GM06990 (cell line): ENCODE measurements at regions not wholly inside any gene's neighbourhood (a gene's known extent, or its start where the extent isn't known, plus 50 kb on each side); places are given as distances from the start of the nearest gene placed in this dataset.

ENCODE experiments used
- DNase-seq: peaks from one replicate; pipeline ENCODE4 v3.0.0-alpha.2; 2011; ENCODE audit not compliant: insufficient read length; ENCODE audit errors: extremely low read depth
- H3K27me3 ChIP-seq: replicated peaks from 2 replicates; pipeline ENCODE4 v1.6.0; 2011; ENCODE audit warnings: low read length; ENCODE audit not compliant: control insufficient read depth, insufficient read depth
- H3K36me3 ChIP-seq: 2 replicates; pipeline ENCODE4 v1.5.1; 2011; ENCODE audit warnings: low read length; ENCODE audit not compliant: control insufficient read depth, insufficient read depth
- H3K4me3 ChIP-seq: replicated peaks from 2 replicates; pipeline ENCODE4 v1.5.1; 2011; ENCODE audit warnings: low read depth, mild to moderate bottlenecking, control low read depth, low read length
- CTCF ChIP-seq: IDR thresholded peaks from 2 replicates; pipeline ENCODE4 v1.5.1; 2011; ENCODE audit warnings: low read length, control low read depth, mild to moderate bottlenecking, inconsistent platforms; ENCODE audit not compliant: insufficient read depth, poor library complexity, severe bottlenecking

GRCh38 chr4:165592386-165592785 is 213.6 kb downstream of the CPE start:
- no peaks in the 10 kb centered on the region for H3K27me3 ChIP-seq
- TF ChIP-seq CTCF, result no peak

GRCh38 chr4:165597581-165598480 is 219.0 kb downstream of the CPE start:
- H3K27me3 ChIP-seq, result no peaks in the 10 kb centered on the region

More at GRCh38 chr4:165592386-165592785, 213.6 kb downstream of the CPE start:
- DNase-seq, result no peak
- H3K4me3 ChIP-seq, result no peak overlapping the region
- H3K36me3 ChIP-seq, result no peaks in the 10 kb centered on the region

GRCh38 chr4:165600959-165601683 is 222.3 kb downstream of the CPE start:
- no peak overlapping the region for H3K4me3 ChIP-seq
- no peak for TF ChIP-seq CTCF
- H3K36me3 ChIP-seq, result no peaks in the 10 kb centered on the region
- H3K27me3 ChIP-seq, result no peaks in the 10 kb centered on the region
- no peak for DNase-seq

More at GRCh38 chr4:165597581-165598480, 219.0 kb downstream of the CPE start:
- TF ChIP-seq CTCF, result no peak
- no peak overlapping the region for H3K4me3 ChIP-seq
- H3K36me3 ChIP-seq, result no peaks in the 10 kb centered on the region
- DNase-seq, result no peak

DNA sequence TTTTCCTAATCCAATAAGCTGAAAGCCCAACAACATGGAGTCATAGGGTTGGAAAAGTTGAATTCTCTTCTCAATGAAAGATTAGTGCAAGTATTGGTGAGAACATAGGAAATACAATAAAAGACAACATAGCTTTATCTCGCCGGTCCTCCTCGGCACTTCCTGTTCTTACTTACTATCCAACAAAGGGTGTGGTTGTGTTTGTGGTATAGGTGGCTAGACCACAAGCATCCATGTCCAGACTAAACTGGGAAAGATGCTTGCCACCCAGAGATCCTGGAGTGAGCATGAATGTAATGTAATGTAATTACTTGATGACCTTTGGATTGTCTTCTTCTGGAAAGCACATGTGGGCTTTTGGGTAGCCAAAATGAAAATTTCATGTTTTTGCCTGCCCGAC is 223.8 kb downstream of the CPE start:
- Histone ChIP-seq H3K27me3 (no peaks in the 10 kb centered on the region), H3K36me3 (no peaks in the 10 kb centered on the region), H3K4me3 (no peak overlapping the region)
- DNase-seq, result no peak
- no peak for TF ChIP-seq CTCF

GRCh38 chr4:165604181-165604580 is 225.4 kb downstream of the CPE start:
- TF ChIP-seq CTCF, result no peak

More at GRCh38 chr4:165604181-165604580, 225.4 kb downstream of the CPE start:
- no peak for DNase-seq
- no peaks in the 10 kb centered on the region for H3K27me3 ChIP-seq
- H3K36me3 ChIP-seq, result no peaks in the 10 kb centered on the region
- no peak overlapping the region for H3K4me3 ChIP-seq
